GM23338 (cell line): ENCODE measurements at regions not wholly inside any gene's neighbourhood (a gene's known extent, or its start where the extent isn't known, plus 50 kb on each side); places are given as distances from the start of the nearest gene placed in this dataset.

Experiments used
- ATAC-seq: fragments of 200-7000 bp; cut with Tn5 transposase; 3 replicates; pipeline ENCODE4 v1.9.1; 2020
- DNase-seq: peaks from one replicate; pipeline ENCODE4 v3.0.0-alpha.2; 2015; ENCODE audit warnings: low spot score
- H2AFZ ChIP-seq: fragments of 200-600 bp; sonication (generic); 2 replicates; pipeline ENCODE4 v1.8.0; 2016; ENCODE audit warnings: antibody characterized with exemption, mild to moderate bottlenecking, moderate library complexity
- H3F3A ChIP-seq: fragments of 200-600 bp; sonication (generic); replicated peaks from 2 replicates; pipeline ENCODE4 v1.8.0; 2017; ENCODE audit warnings: antibody characterized with exemption, mixed run types, low read depth
- H3K27ac ChIP-seq: fragments of 200-600 bp; sonication (generic); 2 replicates; pipeline ENCODE4 v1.6.1; 2016; ENCODE audit warnings: low read depth
- H3K27me3 ChIP-seq: fragments of 200-600 bp; sonication (generic); 2 replicates; pipeline ENCODE4 v1.8.0; 2016; ENCODE audit warnings: mild to moderate bottlenecking, mixed run types, moderate library complexity; ENCODE audit not compliant: insufficient read depth
- H3K36me3 ChIP-seq: fragments of 200-600 bp; sonication (generic); 2 replicates; pipeline ENCODE4 v1.8.0; 2016; ENCODE audit warnings: mild to moderate bottlenecking; ENCODE audit not compliant: insufficient read depth
- H3K4me1 ChIP-seq: fragments of 200-600 bp; sonication (generic); 2 replicates; pipeline ENCODE4 v1.8.0; 2016; ENCODE audit warnings: mild to moderate bottlenecking, moderate library complexity; ENCODE audit not compliant: insufficient read depth
- H3K4me2 ChIP-seq: fragments of 200-600 bp; sonication (generic); 2 replicates; pipeline ENCODE4 v1.7.1; 2017; ENCODE audit warnings: mixed run types
- H3K4me3 ChIP-seq: fragments of 200-600 bp; sonication (generic); 2 replicates; pipeline ENCODE4 v1.6.1; 2016; ENCODE audit warnings: mixed run types
- H3K79me2 ChIP-seq: fragments of 200-600 bp; sonication (generic); replicated peaks from 2 replicates; pipeline ENCODE4 v1.8.0; 2017; ENCODE audit warnings: mild to moderate bottlenecking; ENCODE audit not compliant: insufficient read depth
- H3K9me2 ChIP-seq: fragments of 200-600 bp; sonication (generic); 2 replicates; pipeline ENCODE4 v1.8.0; 2017; ENCODE audit not compliant: insufficient read depth
- H4K20me1 ChIP-seq: fragments of 200-600 bp; sonication (generic); replicated peaks from 2 replicates; pipeline ENCODE4 v1.8.0; 2017; ENCODE audit warnings: mild to moderate bottlenecking; ENCODE audit not compliant: insufficient read depth
- H3K27ac Mint-ChIP-seq: 2 replicates; pipeline ENCODE4 v1.8.0; 2020; ENCODE audit warnings: inconsistent platforms, mild to moderate bottlenecking, moderate library complexity, mixed read lengths
- H3K27me3 Mint-ChIP-seq: 3 replicates; pipeline ENCODE4 v1.8.0; 2022; ENCODE audit warnings: low read depth, mild to moderate bottlenecking, moderate library complexity, mixed read lengths, inconsistent platforms; ENCODE audit not compliant: insufficient read depth, poor library complexity
- H3K36me3 Mint-ChIP-seq: 3 replicates; pipeline ENCODE4 v1.8.0; 2021; ENCODE audit warnings: low read depth, mild to moderate bottlenecking, inconsistent platforms, moderate library complexity, mixed read lengths
- H3K4me1 Mint-ChIP-seq: 3 replicates; pipeline ENCODE4 v1.8.0; 2020; ENCODE audit warnings: mild to moderate bottlenecking, inconsistent platforms, mixed read lengths
- H3K4me3 Mint-ChIP-seq: 3 replicates; pipeline ENCODE4 v1.8.0; 2021; ENCODE audit warnings: moderate library complexity, mild to moderate bottlenecking, inconsistent platforms, mixed read lengths
- H3K9me3 Mint-ChIP-seq: 3 replicates; pipeline ENCODE4 v1.8.0; 2020; ENCODE audit warnings: moderate library complexity, mild to moderate bottlenecking, inconsistent platforms, mixed read lengths
- CREB1 ChIP-seq: fragments of 250-450 bp; sonication (Bioruptor Pico); IDR thresholded peaks from 2 replicates; pipeline ENCODE4 v1.5.0; 2020; ENCODE audit warnings: low read depth, mild to moderate bottlenecking, moderate library complexity
- CTCF ChIP-seq, 2 experiments: fragments of 200-600 bp in 1 of 2; sonication (generic) in 1 of 2; conservative IDR thresholded peaks; 2 replicates each; pipeline versions ENCODE4 v1.5.1 to v1.6.1; 2016 to 2017; ENCODE audit warnings: antibody characterized with exemption in 2 of 2, low read depth in 2 of 2, mild to moderate bottlenecking in 2 of 2, moderate library complexity in 1 of 2
- ETS1 ChIP-seq: IDR thresholded peaks from 2 replicates; pipeline ENCODE4 v1.6.1; 2016; ENCODE audit warnings: antibody characterized with exemption
- EZH2 ChIP-seq: fragments of 200-600 bp; sonication (generic); IDR thresholded peaks from one replicate; pipeline ENCODE4 v1.8.0; 2017; ENCODE audit warnings: antibody characterized with exemption, mild to moderate bottlenecking, low read depth; ENCODE audit not compliant: unreplicated experiment
- EZH2phosphoT487 ChIP-seq: fragments of 200-600 bp; sonication (generic); IDR thresholded peaks from one replicate; pipeline ENCODE4 v1.8.1; 2018; ENCODE audit warnings: antibody characterized with exemption; ENCODE audit not compliant: unreplicated experiment
- JUNB ChIP-seq: IDR thresholded peaks from one replicate; pipeline ENCODE4 v1.6.1; 2016; ENCODE audit warnings: antibody characterized with exemption; ENCODE audit not compliant: unreplicated experiment
- NANOG ChIP-seq: IDR thresholded peaks from 2 replicates; pipeline ENCODE4 v1.6.1; 2016; ENCODE audit warnings: antibody characterized with exemption, borderline replicate concordance
- POLR2AphosphoS5 ChIP-seq: IDR thresholded peaks from 2 replicates; pipeline ENCODE4 v1.6.1; 2016; ENCODE audit warnings: antibody characterized with exemption, low read depth
- REST ChIP-seq: IDR thresholded peaks from one replicate; pipeline ENCODE4 v1.6.1; 2018; ENCODE audit warnings: antibody characterized with exemption; ENCODE audit not compliant: unreplicated experiment
- STAT1 ChIP-seq: IDR thresholded peaks from one replicate; pipeline ENCODE4 v1.6.1; 2016; ENCODE audit warnings: antibody characterized with exemption; ENCODE audit not compliant: unreplicated experiment
- ZNF114 ChIP-seq: fragments of 250-450 bp; sonication (Bioruptor Pico); IDR thresholded peaks from 2 replicates; pipeline ENCODE4 v1.5.0; 2020; ENCODE audit warnings: mild to moderate bottlenecking, moderate library complexity
- ZNF331 ChIP-seq: fragments of 250-450 bp; sonication (Bioruptor Pico); IDR thresholded peaks from 2 replicates; pipeline ENCODE4 v1.5.0; 2020; ENCODE audit warnings: low read depth, mild to moderate bottlenecking, moderate library complexity
- ZNF462 ChIP-seq: fragments of 250-450 bp; sonication (Bioruptor Pico); IDR thresholded peaks from 2 replicates; pipeline ENCODE4 v1.5.0; 2020; ENCODE audit warnings: mild to moderate bottlenecking, moderate library complexity

GRCh38 chr12:67546746-67547145 lies 101.8 kb upstream of the DYRK2 start:
- Mint-ChIP-seq H3K36me3 (no peaks in the 10 kb centered on the region), H3K4me1 (no peaks in the 10 kb centered on the region; the same call in 2 of the 3 replicates), H3K9me3 (peaks cover 12% of the 10 kb centered on the region; the same call in 1 of the 3 replicates), H3K4me3 (no peak overlapping the region), H3K27me3 (peaks cover 2% of the 10 kb centered on the region), H3K27ac (no peak overlapping the region)
- Histone ChIP-seq H3K27ac (no peak overlapping the region), H3K27me3 (no peaks in the 10 kb centered on the region), H3K36me3 (no peaks in the 10 kb centered on the region; the same call in 1 of the 2 replicates), H4K20me1 (no peaks in the 10 kb centered on the region), H2AFZ (0 out of 2 replicates have a peak overlapping the region, but pooled peaks have one; percentile 8), H3K79me2 (no peaks in the 10 kb centered on the region), H3K4me1 (no peaks in the 10 kb centered on the region), H3K4me3 (no peak overlapping the region), H3F3A (no peaks in the 10 kb centered on the region), H3K4me2 (no peak overlapping the region), H3K9me2 (no peaks in the 10 kb centered on the region)
- no peak for DNase-seq
- no peak for ATAC-seq
- TF ChIP-seq JUNB, result no peak
- TF ChIP-seq EZH2, result no peak
- TF ChIP-seq ZNF331, result no peak
- no peak for TF ChIP-seq EZH2phosphoT487
- no peak for TF ChIP-seq POLR2AphosphoS5
- no peak for TF ChIP-seq CTCF (conservative IDR thresholded peaks at IDR 0.05; ENCODE audit: low read depth in 2 of 2)
- TF ChIP-seq ETS1, result no peak
- TF ChIP-seq REST, result no peak
- no peak for TF ChIP-seq ZNF462 (CRISPR knock-in tag)
- TF ChIP-seq ZNF114 (CRISPR knock-in tag), result no peak
- TF ChIP-seq CREB1, result no peak
- no peak for TF ChIP-seq NANOG
- TF ChIP-seq STAT1, result no peak
